H1 (cell line): ENCODE measurements at regions not wholly inside any gene's neighbourhood (a gene's known extent, or its start where the extent isn't known, plus 50 kb on each side); places are given as distances from the start of the nearest gene placed in this dataset.

ENCODE experiments used
- CTCF ChIA-PET: fragments of 300-600 bp; sonication (Branson Sonifier 250); formaldehyde crosslinking; loops from one replicate; lab custom pipeline; 2021; ENCODE audit not compliant: partially characterized antibody; lab: Charles Lee
- POLR2A ChIA-PET: fragments of 300-600 bp; sonication (Branson Sonifier 250); formaldehyde crosslinking; loops from one replicate; lab custom pipeline; 2021; ENCODE audit warnings: inconsistent platforms; ENCODE audit not compliant: partially characterized antibody; lab: Charles Lee
- DNase-seq, 2 experiments: peaks; one replicate each; pipeline versions ENCODE4 v3.0.0 to v3.0.0-alpha.2; 2010 to 2022; ENCODE audit warnings: low spot score in 2 of 2, low read depth in 1 of 2, mixed read lengths in 1 of 2
- FAIRE-seq: peaks from 2 replicates; lab custom pipeline; 2011; peaks lifted over from hg19 to GRCh38; lab: Jason Lieb, UNC
- H2AFZ ChIP-seq: 2 replicates; pipeline ENCODE4 v1.8.1; 2012; ENCODE audit warnings: low read length, inconsistent platforms
- H2AK5ac ChIP-seq: 2 replicates; pipeline ENCODE4 v1.6.1; 2013; ENCODE audit warnings: low read depth, low read length
- H2BK120ac ChIP-seq: replicated peaks from 2 replicates; pipeline ENCODE3; 2013; ENCODE audit warnings: low read depth, low read length, inconsistent platforms
- H2BK12ac ChIP-seq: 2 replicates; pipeline ENCODE4 v1.6.1; 2013; ENCODE audit warnings: low read depth, low read length
- H2BK15ac ChIP-seq: 2 replicates; pipeline ENCODE4 v1.6.1; 2013; ENCODE audit warnings: low read length
- H2BK20ac ChIP-seq: 2 replicates; pipeline ENCODE4 v1.6.1; 2013; ENCODE audit warnings: low read length
- H2BK5ac ChIP-seq: 2 replicates; pipeline ENCODE4 v1.6.1; 2013; ENCODE audit warnings: low read depth, low read length
- H3K14ac ChIP-seq: 2 replicates; pipeline ENCODE4 v1.6.1; 2013; ENCODE audit warnings: inconsistent platforms; ENCODE audit not compliant: insufficient read length
- H3K18ac ChIP-seq: 2 replicates; pipeline ENCODE4 v1.6.1; 2013; ENCODE audit warnings: low read length; ENCODE audit errors: extremely low read depth
- H3K23ac ChIP-seq: 2 replicates; pipeline ENCODE4 v1.6.1; 2013; ENCODE audit warnings: inconsistent platforms; ENCODE audit not compliant: insufficient read length
- H3K23me2 ChIP-seq: 2 replicates; pipeline ENCODE4 v1.6.1; 2013; ENCODE audit warnings: low read depth, low read length
- H3K27ac ChIP-seq: 2 replicates; pipeline ENCODE4 v1.6.1; 2011; ENCODE audit warnings: low read depth, low read length, inconsistent platforms
- H3K27me3 ChIP-seq, 4 experiments: replicated peaks in 1 of 4; 1 replicate in 1 of 4; 2 replicates in 3 of 4; pipeline versions ENCODE4 v1.6.1 to v1.8.1; 2011 to 2013; ENCODE audit warnings: low read length in 3 of 4, mild to moderate bottlenecking in 3 of 4, inconsistent platforms in 2 of 4, mixed read lengths in 2 of 4, moderate library complexity in 1 of 4; ENCODE audit not compliant: control insufficient read depth in 3 of 4, insufficient read depth in 3 of 4; ENCODE audit errors: extremely low read depth in 1 of 4
- H3K36me3 ChIP-seq, 4 experiments: 2 replicates each; pipeline versions ENCODE4 v1.6.1 to v1.8.1; 2011 to 2013; ENCODE audit warnings: mild to moderate bottlenecking in 4 of 4, low read length in 3 of 4, moderate library complexity in 2 of 4, control low read depth in 1 of 4, inconsistent platforms in 1 of 4; ENCODE audit not compliant: insufficient read depth in 4 of 4, control insufficient read depth in 2 of 4
- H3K4ac ChIP-seq: replicated peaks from 2 replicates; pipeline ENCODE3; 2013; ENCODE audit warnings: low read length, low read depth, mixed read lengths, inconsistent platforms; ENCODE audit not compliant: insufficient read length
- H3K4me1 ChIP-seq, 4 experiments: replicated peaks in 1 of 4; 1 replicate in 1 of 4; 2 replicates in 3 of 4; pipeline versions ENCODE4 v1.6.1 to v1.8.1; 2011 to 2013; ENCODE audit warnings: low read length in 3 of 4, inconsistent platforms in 2 of 4, mixed read lengths in 1 of 4; ENCODE audit not compliant: insufficient read depth in 4 of 4, control insufficient read depth in 3 of 4
- H3K4me2 ChIP-seq, 2 experiments: 2 replicates each; pipeline versions ENCODE4 v1.6.1 to v1.8.1; 2011 to 2013; ENCODE audit warnings: low read depth in 2 of 2, low read length in 2 of 2, control low read depth in 1 of 2, inconsistent platforms in 1 of 2, mild to moderate bottlenecking in 1 of 2; ENCODE audit not compliant: insufficient read depth in 1 of 2
- H3K4me3 ChIP-seq, 4 experiments: fragments of 200-600, 300-600 bp in 1 of 4; sonication (generic), shearing (Covaris generic), sonication (Bioruptor Twin) in 1 of 4; 2 replicates each; pipeline versions ENCODE4 v1.5.1 to v1.8.1; 2011 to 2016; ENCODE audit warnings: low read length in 4 of 4, low read depth in 3 of 4, control low read depth in 2 of 4, inconsistent platforms in 2 of 4, mild to moderate bottlenecking in 2 of 4, mixed read lengths in 1 of 4, moderate library complexity in 1 of 4; ENCODE audit not compliant: insufficient read depth in 2 of 4; ENCODE audit errors: extremely low read depth in 1 of 4
- H3K56ac ChIP-seq: replicated peaks from 2 replicates; pipeline ENCODE3; 2013; ENCODE audit warnings: low read depth, mild to moderate bottlenecking, mixed read lengths, low read length, inconsistent platforms; ENCODE audit not compliant: insufficient read length
- H3K79me1 ChIP-seq: 2 replicates; pipeline ENCODE4 v1.6.1; 2013; ENCODE audit warnings: low read depth, low read length, control low read depth
- H3K79me2 ChIP-seq, 2 experiments: 2 replicates each; pipeline versions ENCODE4 v1.6.1 to v1.8.1; 2012 to 2013; ENCODE audit warnings: low read length in 2 of 2, mild to moderate bottlenecking in 2 of 2, inconsistent platforms in 1 of 2; ENCODE audit not compliant: insufficient read depth in 2 of 2, control insufficient read depth in 1 of 2
- H3K9ac ChIP-seq, 4 experiments: replicated peaks in 1 of 4; 1 replicate in 1 of 4; 2 replicates in 3 of 4; pipeline versions ENCODE4 v1.6.1 to v1.8.1; 2011 to 2013; ENCODE audit warnings: low read depth in 3 of 4, low read length in 3 of 4, control low read depth in 2 of 4, mild to moderate bottlenecking in 2 of 4, moderate library complexity in 2 of 4, inconsistent platforms in 1 of 4; ENCODE audit errors: extremely low read depth in 1 of 4
- H3K9me3 ChIP-seq, 2 experiments: 2 replicates each; pipeline versions ENCODE4 v1.6.1 to v1.8.1; 2012 to 2013; ENCODE audit warnings: mild to moderate bottlenecking in 2 of 2, moderate library complexity in 2 of 2, control low read depth in 1 of 2, inconsistent platforms in 1 of 2, low read depth in 1 of 2, low read length in 1 of 2, mixed read lengths in 1 of 2; ENCODE audit not compliant: insufficient read depth in 2 of 2
- H4K20me1 ChIP-seq, 2 experiments: replicated peaks in 1 of 2; 2 replicates each; pipeline versions ENCODE3 to v1.8.1; 2011 to 2013; ENCODE audit warnings: inconsistent platforms in 2 of 2, low read length in 2 of 2, mild to moderate bottlenecking in 1 of 2; ENCODE audit not compliant: insufficient read depth in 2 of 2, control insufficient read depth in 1 of 2
- H4K5ac ChIP-seq: 2 replicates; pipeline ENCODE4 v1.6.1; 2013; ENCODE audit warnings: low read length, low read depth, mixed read lengths, inconsistent platforms; ENCODE audit not compliant: insufficient read length
- H4K8ac ChIP-seq: 2 replicates; pipeline ENCODE4 v1.8.0; 2013; ENCODE audit warnings: mild to moderate bottlenecking, moderate library complexity, low read length, inconsistent platforms; ENCODE audit not compliant: insufficient read depth; ENCODE audit errors: extremely low read depth
- H4K91ac ChIP-seq: replicated peaks from 2 replicates; pipeline ENCODE3; 2013; ENCODE audit warnings: low read length, mixed read lengths, inconsistent platforms; ENCODE audit not compliant: insufficient read length
- ASH2L ChIP-seq: fragments of 200-600, 300-600 bp; sonication (generic); IDR thresholded peaks from one replicate; pipeline ENCODE4 v1.7.1; 2017; ENCODE audit warnings: low read length
- CTBP2 ChIP-seq: IDR thresholded peaks from 2 replicates; pipeline ENCODE4 v1.7.0; 2011; ENCODE audit warnings: borderline replicate concordance, mild to moderate bottlenecking, moderate library complexity, mixed read lengths, low read length; ENCODE audit not compliant: insufficient read depth, insufficient read length
- EZH2 ChIP-seq: fragments of 200-600 bp; sonication (generic); IDR thresholded peaks from 2 replicates; pipeline ENCODE4 v1.7.1; 2012; ENCODE audit warnings: low read depth, mild to moderate bottlenecking, moderate library complexity, low read length, inconsistent platforms; ENCODE audit not compliant: severe bottlenecking
- GTF2F1 ChIP-seq: IDR thresholded peaks from 2 replicates; pipeline ENCODE4 v1.6.1; 2012; ENCODE audit warnings: low read depth, low read length, improper control_type of control experiment, borderline replicate concordance
- JUND ChIP-seq: IDR thresholded peaks from 2 replicates; pipeline ENCODE4 v1.6.1; 2011; ENCODE audit warnings: mild to moderate bottlenecking, improper control_type of control experiment, low read length
- POU5F1 ChIP-seq: IDR thresholded peaks from 2 replicates; pipeline ENCODE4 v1.6.1; 2011; ENCODE audit warnings: low read depth, mild to moderate bottlenecking, low read length, moderate library complexity
- SUZ12 ChIP-seq: fragments of 200-600 bp; sonication (generic); IDR thresholded peaks from 2 replicates; pipeline ENCODE4 v1.6.1; 2012; ENCODE audit warnings: mild to moderate bottlenecking, inconsistent platforms, low read length, moderate library complexity, mixed read lengths
- TAF1 ChIP-seq: IDR thresholded peaks from 2 replicates; pipeline ENCODE4 v1.6.1; 2011; ENCODE audit warnings: mild to moderate bottlenecking, low read depth, low read length
- WGBS, 2 experiments: shearing (Covaris generic) in 1 of 2; methylation state at CpG; one replicate each; pipeline versions ENCODE4 v1.1.6 to v1.1.7; 2013 to 2015; ENCODE audit warnings: low lambda C conversion rate in 2 of 2, mixed read lengths in 2 of 2, inconsistent platforms in 1 of 2, low coverage in 1 of 2, missing lambda C conversion rate in 1 of 2; ENCODE audit not compliant: insufficient replicate concordance in 2 of 2, insufficient coverage in 1 of 2, insufficient read length in 1 of 2; ENCODE audit errors: extremely low coverage in 1 of 2, missing lambda C conversion rate in 1 of 2; 5-methylcytosine and 5-hydroxymethylcytosine counted together

DNA sequence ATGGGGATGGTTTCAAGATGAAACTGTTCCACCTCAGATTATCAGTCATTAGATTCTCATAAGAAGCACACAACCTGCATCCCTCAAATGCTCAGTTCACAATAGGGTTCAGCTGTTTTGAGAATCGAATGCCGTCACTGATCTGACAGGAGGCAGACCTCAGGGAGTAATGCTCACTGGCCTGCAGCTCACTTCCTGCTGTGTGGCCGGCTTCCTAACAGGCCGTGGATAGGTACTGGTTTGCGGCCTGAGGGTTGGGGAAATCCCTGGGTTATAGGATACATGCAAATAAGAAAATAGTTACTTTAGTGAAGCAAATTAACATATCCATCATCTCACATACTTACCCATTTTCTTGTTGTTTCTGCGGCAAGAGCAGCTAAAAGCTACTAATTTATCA lies 160.4 kb downstream of the MAD2L1 start:
- no peak overlapping the region for H3K4me3 ChIP-seq
- no peak overlapping the region for H3K27ac ChIP-seq
- no peak overlapping the region for H2AFZ ChIP-seq
- TF ChIP-seq TAF1 (no peak), EZH2 (no peak), GTF2F1 (no peak), ASH2L (no peak), SUZ12 (no peak), CTBP2 (no peak), JUND (no peak), POU5F1 (no peak)
- no peak overlapping the region for H3K56ac ChIP-seq
- 82% methylated on average over 6 of the region's 6 CpGs; no CpG with 5 or more reads in 1 of the 2 experiments for WGBS, 2 experiments
- no peak overlapping the region for H2BK20ac ChIP-seq
- H4K8ac ChIP-seq, result no peak overlapping the region
- FAIRE-seq, result no peak
- H4K91ac ChIP-seq, result no peak overlapping the region
- no peak overlapping the region for H3K4me2 ChIP-seq
- H3K9ac ChIP-seq, result no peak overlapping the region
- no peak overlapping the region for H2AK5ac ChIP-seq
- no peak overlapping the region for H2BK5ac ChIP-seq
- H3K4me1 ChIP-seq, result no peaks in the 10 kb centered on the region
- DNase-seq, result peak in 1 of 2 experiments; percentile 5
- H3K23me2 ChIP-seq, result no peaks in the 10 kb centered on the region
- no peaks in the 10 kb centered on the region for H4K20me1 ChIP-seq
- H3K79me2 ChIP-seq, result no peaks in the 10 kb centered on the region
- H3K36me3 ChIP-seq, result no peaks in the 10 kb centered on the region
- H3K18ac ChIP-seq, result no peak overlapping the region
- ChIA-PET CTCF (interaction anchor here (0.6 to 1.0 kb wide), 3 partner anchors 9 to 23 kb away, joined by 3 to 4 read pairs (median 3); no protein-coding TSS in a partner anchor), POLR2A (no interaction called here)
- no peak overlapping the region for H4K5ac ChIP-seq
- H2BK12ac ChIP-seq, result no peak overlapping the region
- H3K27me3 ChIP-seq, result no peaks in the 10 kb centered on the region
- no peaks in the 10 kb centered on the region for H3K79me1 ChIP-seq
- no peak overlapping the region for H2BK120ac ChIP-seq
- H3K4ac ChIP-seq, result no peak overlapping the region
- no peak overlapping the region for H3K14ac ChIP-seq
- no peak overlapping the region for H2BK15ac ChIP-seq
- H3K23ac ChIP-seq, result no peak overlapping the region
- no peaks in the 10 kb centered on the region; a peak in 3 of 4 replicates for H3K9me3 ChIP-seq
